NT2/D1 (cell line): ENCODE measurements at regions not wholly inside any gene's neighbourhood (a gene's known extent, or its start where the extent isn't known, plus 50 kb on each side); places are given as distances from the start of the nearest gene placed in this dataset.

Experiments
- SUZ12 ChIP-seq: IDR thresholded peaks from 2 replicates; pipeline ENCODE4 v1.6.1; 2011; ENCODE audit not compliant: insufficient read length, insufficient read depth; ENCODE audit errors: extremely low read depth
- YY1 ChIP-seq: IDR thresholded peaks from 2 replicates; pipeline ENCODE4 v1.6.1; 2011; ENCODE audit not compliant: insufficient read length, insufficient read depth
- ZNF274 ChIP-seq: IDR thresholded peaks from 2 replicates; pipeline ENCODE4 v1.6.1; 2011; ENCODE audit warnings: mild to moderate bottlenecking, low read depth, low read length

GRCh38 chr4:165684177-165684805 lies 188.7 kb upstream of the TLL1 start:
- TF ChIP-seq ZNF274 (no peak), YY1 (no peak), SUZ12 (no peak)
